Thoracic aorta (tissue), 2 donors: ENCODE measurements at regions not wholly inside any gene's neighbourhood (a gene's known extent, or its start where the extent isn't known, plus 50 kb on each side); places are given as distances from the start of the nearest gene placed in this dataset.

Experiments
- ATAC-seq: fragments of 150-250 bp; one replicate; pipeline ENCODE4 v1.8.0; 2017; ENCODE audit warnings: low read depth; ENCODE audit not compliant: insufficient number of reproducible peaks, low FRiP score
- DNase-seq: peaks from one replicate; pipeline ENCODE4 v3.0.0-alpha.2; 2020; ENCODE audit warnings: low spot score
- H3K27ac ChIP-seq, 2 donors: fragments of 200-600 bp; sonication (generic); 1 replicate in 1 of 2; 2 replicates in 1 of 2; pipeline ENCODE4 v1.5.1; 2016; ENCODE audit warnings: mild to moderate bottlenecking in 2 of 2, moderate library complexity in 2 of 2
- H3K27me3 ChIP-seq: fragments of 200-600 bp; sonication (generic); replicated peaks from 2 replicates; pipeline ENCODE4 v1.6.0; 2016; ENCODE audit warnings: mild to moderate bottlenecking; ENCODE audit not compliant: insufficient read depth
- H3K36me3 ChIP-seq: fragments of 200-600 bp; sonication (generic); one replicate; pipeline ENCODE4 v1.5.1; 2016
- H3K4me1 ChIP-seq, 2 donors: fragments of 200-600 bp; sonication (generic); 1 replicate in 1 of 2; 2 replicates in 1 of 2; pipeline versions ENCODE4 v1.5.1 to v1.6.0; 2016; ENCODE audit warnings: low read depth in 2 of 2, mild to moderate bottlenecking in 1 of 2; ENCODE audit not compliant: control insufficient read depth in 1 of 2
- H3K4me3 ChIP-seq: fragments of 200-600 bp; sonication (generic); 2 replicates; pipeline ENCODE4 v1.5.1; 2016; ENCODE audit warnings: mild to moderate bottlenecking
- H3K9me3 ChIP-seq: fragments of 200-600 bp; sonication (generic); 2 replicates; pipeline ENCODE4 v1.5.1; 2016
- TF ChIP-seq, protein P1 (sequence below): fragments of 200-600 bp; sonication (generic); IDR thresholded peaks from one replicate; pipeline ENCODE4 v1.5.1; 2019; ENCODE audit warnings: antibody characterized with exemption

GRCh38 chr9:90311811-90312210 is 330.8 kb downstream of the DIRAS2 start:
- TF ChIP-seq, protein P1, sequence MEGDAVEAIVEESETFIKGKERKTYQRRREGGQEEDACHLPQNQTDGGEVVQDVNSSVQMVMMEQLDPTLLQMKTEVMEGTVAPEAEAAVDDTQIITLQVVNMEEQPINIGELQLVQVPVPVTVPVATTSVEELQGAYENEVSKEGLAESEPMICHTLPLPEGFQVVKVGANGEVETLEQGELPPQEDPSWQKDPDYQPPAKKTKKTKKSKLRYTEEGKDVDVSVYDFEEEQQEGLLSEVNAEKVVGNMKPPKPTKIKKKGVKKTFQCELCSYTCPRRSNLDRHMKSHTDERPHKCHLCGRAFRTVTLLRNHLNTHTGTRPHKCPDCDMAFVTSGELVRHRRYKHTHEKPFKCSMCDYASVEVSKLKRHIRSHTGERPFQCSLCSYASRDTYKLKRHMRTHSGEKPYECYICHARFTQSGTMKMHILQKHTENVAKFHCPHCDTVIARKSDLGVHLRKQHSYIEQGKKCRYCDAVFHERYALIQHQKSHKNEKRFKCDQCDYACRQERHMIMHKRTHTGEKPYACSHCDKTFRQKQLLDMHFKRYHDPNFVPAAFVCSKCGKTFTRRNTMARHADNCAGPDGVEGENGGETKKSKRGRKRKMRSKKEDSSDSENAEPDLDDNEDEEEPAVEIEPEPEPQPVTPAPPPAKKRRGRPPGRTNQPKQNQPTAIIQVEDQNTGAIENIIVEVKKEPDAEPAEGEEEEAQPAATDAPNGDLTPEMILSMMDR = no peak
- DNase-seq = no peak
- ATAC-seq = no peak
- no peak overlapping the region for H3K27ac ChIP-seq
- no peaks in the 10 kb centered on the region for H3K9me3 ChIP-seq
- H3K4me1 ChIP-seq = no peaks in the 10 kb centered on the region
- H3K36me3 ChIP-seq = no peaks in the 10 kb centered on the region
- H3K27me3 ChIP-seq = no peaks in the 10 kb centered on the region
- H3K4me3 ChIP-seq = no peak overlapping the region

DNA sequence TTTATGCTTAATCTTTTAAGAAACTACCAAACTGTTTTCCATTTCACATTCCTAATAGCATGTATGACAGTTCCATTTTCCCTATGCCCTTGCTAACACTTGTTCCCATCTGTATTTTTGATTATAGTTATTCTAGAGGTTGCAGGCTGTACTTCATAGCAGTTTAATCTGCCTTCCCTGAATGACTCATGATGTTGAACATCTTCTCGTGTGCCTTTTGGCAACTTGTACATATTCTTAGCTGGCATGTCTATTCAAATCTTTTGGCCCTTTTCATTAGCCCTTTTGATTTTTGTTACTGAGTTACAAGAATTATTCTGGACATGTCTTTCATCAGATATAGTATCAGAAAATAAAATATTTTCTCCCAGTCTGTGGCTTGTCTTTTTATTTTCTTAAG is 320.3 kb downstream of the DIRAS2 start:
- TF ChIP-seq, protein P1 = no peak
- H3K36me3 ChIP-seq = no peaks in the 10 kb centered on the region
- H3K9me3 ChIP-seq = no peaks in the 10 kb centered on the region
- H3K4me3 ChIP-seq = no peak overlapping the region
- H3K27ac ChIP-seq = no peak overlapping the region
- no peaks in the 10 kb centered on the region for H3K27me3 ChIP-seq
- ATAC-seq = no peak
- H3K4me1 ChIP-seq = no peaks in the 10 kb centered on the region
- no peak for DNase-seq

GRCh38 chr9:90325913-90326653 is 316.5 kb downstream of the DIRAS2 start:
- Histone ChIP-seq H3K9me3 (no peaks in the 10 kb centered on the region), H3K36me3 (no peaks in the 10 kb centered on the region), H3K4me3 (no peak overlapping the region), H3K27me3 (no peaks in the 10 kb centered on the region), H3K4me1 (no peaks in the 10 kb centered on the region), H3K27ac (no peak overlapping the region)
- DNase-seq (no peak), ATAC-seq (no peak)
- TF ChIP-seq, protein P1 = no peak

DNA sequence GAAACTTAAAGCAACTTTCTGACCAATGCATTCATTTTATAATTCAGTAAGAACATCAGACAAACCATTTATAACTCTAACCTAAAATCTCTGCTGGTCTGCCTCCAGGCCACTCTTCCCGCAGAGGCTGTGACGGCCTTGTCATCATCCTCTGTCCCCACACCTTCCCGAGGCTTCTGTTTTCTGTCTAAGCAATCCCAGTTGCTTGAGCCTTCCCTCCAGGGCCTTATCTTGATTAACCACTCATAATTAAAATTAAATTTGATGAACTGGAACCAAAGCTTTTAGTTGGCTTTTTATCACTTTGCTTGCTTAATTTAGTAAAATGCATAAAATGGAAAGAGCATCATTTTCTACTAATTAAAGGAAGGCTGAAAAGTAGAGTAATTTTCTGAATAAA is 312.4 kb downstream of the DIRAS2 start:
- DNase-seq = no peak
- no peaks in the 10 kb centered on the region for H3K9me3 ChIP-seq
- H3K27ac ChIP-seq = no peak overlapping the region
- ATAC-seq = no peak
- no peaks in the 10 kb centered on the region for H3K4me1 ChIP-seq
- TF ChIP-seq, protein P1 = no peak
- no peak overlapping the region for H3K4me3 ChIP-seq
- H3K36me3 ChIP-seq = no peaks in the 10 kb centered on the region
- no peaks in the 10 kb centered on the region for H3K27me3 ChIP-seq

DNA sequence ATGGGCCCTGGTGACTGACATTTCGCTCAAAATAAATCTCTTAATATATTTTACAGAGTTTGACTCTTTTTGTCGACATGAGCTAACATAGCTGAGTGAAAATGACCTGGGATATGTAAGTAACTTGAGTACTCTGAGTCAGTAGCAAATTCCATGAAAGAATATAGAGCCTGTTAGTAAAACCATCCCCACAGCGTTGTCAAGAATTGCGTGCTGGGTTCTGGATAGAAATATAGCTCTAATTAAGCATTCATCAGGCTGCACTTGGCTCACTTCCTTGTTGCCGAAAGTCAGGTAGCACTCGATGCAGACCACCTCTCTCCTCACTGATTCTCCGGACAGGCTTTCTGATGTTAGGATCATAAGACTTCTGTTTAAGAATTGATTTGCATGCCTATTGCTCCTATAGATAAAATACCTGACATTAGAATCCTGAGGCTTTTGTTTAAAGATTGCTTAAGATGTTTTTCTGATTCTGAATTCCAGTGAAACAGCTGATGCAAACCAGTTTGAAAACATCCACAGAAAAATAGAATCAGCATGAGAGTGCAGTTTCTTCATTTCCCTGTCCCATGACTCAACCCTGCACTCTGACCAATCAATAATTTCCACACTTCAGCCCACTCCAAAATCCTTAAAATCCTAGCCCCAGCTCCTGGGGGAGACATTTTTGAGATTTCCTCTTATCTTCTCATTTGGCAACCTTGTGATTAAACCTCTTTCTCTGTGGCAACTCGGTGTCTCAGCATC is 310.6 kb downstream of the DIRAS2 start:
- H3K27ac ChIP-seq = no peak overlapping the region
- H3K4me3 ChIP-seq = no peak overlapping the region
- no peak for ATAC-seq
- DNase-seq = no peak
- TF ChIP-seq, protein P1 = no peak
- H3K4me1 ChIP-seq = no peaks in the 10 kb centered on the region
- H3K36me3 ChIP-seq = no peaks in the 10 kb centered on the region
- no peaks in the 10 kb centered on the region for H3K27me3 ChIP-seq
- H3K9me3 ChIP-seq = no peaks in the 10 kb centered on the region
